Ectodermal cell (in vitro differentiated cells): ENCODE measurements at regions not wholly inside any gene's neighbourhood (a gene's known extent, or its start where the extent isn't known, plus 50 kb on each side); places are given as distances from the start of the nearest gene placed in this dataset.

ENCODE experiments used
- H3K27ac ChIP-seq: 2 replicates; pipeline ENCODE4 v1.7.0; 2013; ENCODE audit warnings: mild to moderate bottlenecking, low read depth, low read length; ENCODE audit not compliant: insufficient read depth, poor library complexity, severe bottlenecking
- H3K27me3 ChIP-seq: 2 replicates; pipeline ENCODE4 v1.7.0; 2013; ENCODE audit warnings: mild to moderate bottlenecking, low read length; ENCODE audit not compliant: insufficient read depth, control insufficient read depth, poor library complexity, severe bottlenecking
- H3K36me3 ChIP-seq: one replicate; pipeline ENCODE4 v1.7.0; 2013; ENCODE audit warnings: low read length; ENCODE audit not compliant: control insufficient read depth, insufficient read depth
- H3K4me1 ChIP-seq: one replicate; pipeline ENCODE4 v1.7.0; 2013; ENCODE audit warnings: low read length; ENCODE audit not compliant: control insufficient read depth, insufficient read depth
- H3K4me3 ChIP-seq: 2 replicates; pipeline ENCODE4 v1.7.0; 2013; ENCODE audit warnings: low read depth, low read length, control low read depth; ENCODE audit not compliant: insufficient read depth
- H3K9me3 ChIP-seq: 2 replicates; pipeline ENCODE4 v1.7.0; 2013; ENCODE audit warnings: mild to moderate bottlenecking, low read length, moderate library complexity; ENCODE audit not compliant: control insufficient read depth
- WGBS, 2 experiments: methylation state at CpG; one replicate each; pipeline ENCODE4 v1.1.7; 2013; ENCODE audit warnings: missing lambda C conversion rate in 2 of 2; 5-methylcytosine and 5-hydroxymethylcytosine counted together

DNA sequence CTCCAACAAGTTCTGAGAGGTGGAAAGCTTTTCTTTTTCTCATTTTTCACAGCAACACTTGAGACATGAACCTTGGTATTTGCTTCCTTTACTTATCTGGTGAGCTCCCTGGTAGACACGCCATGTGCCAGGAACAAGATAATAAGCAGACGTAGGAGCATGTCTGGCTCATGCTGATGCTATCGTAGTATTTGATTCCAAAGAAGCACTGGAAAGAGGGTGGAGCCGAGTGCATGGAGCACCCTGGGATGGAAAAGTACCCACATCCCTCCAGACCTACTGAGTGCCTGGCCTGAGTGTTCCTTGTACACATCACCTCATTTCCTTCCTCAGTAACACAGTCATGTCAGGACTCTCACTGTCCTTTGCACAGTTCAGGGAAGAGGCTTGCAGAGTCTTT is 231.0 kb downstream of the CBLN1 start:
- no peaks in the 10 kb centered on the region for H3K27me3 ChIP-seq
- no peaks in the 10 kb centered on the region for H3K36me3 ChIP-seq
- no peaks in the 10 kb centered on the region for H3K9me3 ChIP-seq
- no peak overlapping the region for H3K27ac ChIP-seq
- WGBS, 2 experiments: 92 to 95% methylated on average over 4 of the region's 4 CpGs
- no peak overlapping the region for H3K4me3 ChIP-seq
- H3K4me1 ChIP-seq: peaks cover 10% of the 10 kb centered on the region

DNA sequence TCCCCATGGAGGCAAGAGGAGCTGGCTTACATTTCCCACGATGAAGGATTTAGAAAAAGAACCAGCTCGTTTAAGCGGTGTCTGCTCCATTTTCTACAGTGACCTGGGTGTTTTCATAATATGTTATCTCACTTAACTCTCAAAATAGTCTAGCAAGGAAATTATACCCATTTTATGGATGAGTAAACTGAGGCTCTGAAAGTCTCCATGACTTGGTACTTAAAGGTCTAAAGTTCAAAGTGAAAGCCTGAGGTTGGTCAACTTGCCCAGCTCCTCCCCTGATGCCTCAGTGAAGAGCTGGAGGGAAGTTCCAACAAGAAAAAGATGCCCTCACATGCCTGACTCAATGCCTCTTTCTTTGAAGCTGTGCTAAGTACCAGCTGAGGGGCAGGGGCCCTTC is 232.0 kb downstream of the CBLN1 start:
- Histone ChIP-seq H3K4me1 (peaks cover 8% of the 10 kb centered on the region), H3K4me3 (no peak overlapping the region), H3K36me3 (no peaks in the 10 kb centered on the region), H3K9me3 (no peaks in the 10 kb centered on the region), H3K27ac (no peak overlapping the region), H3K27me3 (no peaks in the 10 kb centered on the region)
- WGBS, 2 experiments: 93 to 95% methylated on average over 3 of the region's 3 CpGs

DNA sequence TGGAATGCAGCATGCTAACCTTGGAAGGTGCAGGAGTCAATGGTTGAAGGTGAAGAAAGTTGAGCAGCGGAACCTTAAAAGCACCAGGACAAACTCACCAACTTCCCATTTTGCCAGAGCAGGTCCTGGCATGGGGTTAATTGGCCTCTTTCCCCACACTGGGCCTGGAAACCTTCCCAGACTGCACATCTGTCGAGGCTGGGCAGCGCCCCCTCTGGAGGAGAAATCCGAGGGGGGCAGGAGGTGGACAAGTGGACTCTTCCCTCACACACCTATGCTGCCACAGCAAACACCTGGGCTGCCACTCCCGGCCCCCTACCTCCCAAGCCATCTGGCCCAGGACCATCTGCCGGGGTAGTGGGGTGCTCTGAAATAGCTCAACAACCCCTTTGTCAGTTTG is 232.4 kb downstream of the CBLN1 start:
- Histone ChIP-seq H3K27me3 (no peaks in the 10 kb centered on the region), H3K27ac (no peak overlapping the region), H3K4me3 (no peak overlapping the region), H3K9me3 (no peaks in the 10 kb centered on the region), H3K36me3 (no peaks in the 10 kb centered on the region), H3K4me1 (peaks cover 8% of the 10 kb centered on the region)
- 92 to 93% methylated on average over 6 of the region's 6 CpGs for WGBS, 2 experiments

DNA sequence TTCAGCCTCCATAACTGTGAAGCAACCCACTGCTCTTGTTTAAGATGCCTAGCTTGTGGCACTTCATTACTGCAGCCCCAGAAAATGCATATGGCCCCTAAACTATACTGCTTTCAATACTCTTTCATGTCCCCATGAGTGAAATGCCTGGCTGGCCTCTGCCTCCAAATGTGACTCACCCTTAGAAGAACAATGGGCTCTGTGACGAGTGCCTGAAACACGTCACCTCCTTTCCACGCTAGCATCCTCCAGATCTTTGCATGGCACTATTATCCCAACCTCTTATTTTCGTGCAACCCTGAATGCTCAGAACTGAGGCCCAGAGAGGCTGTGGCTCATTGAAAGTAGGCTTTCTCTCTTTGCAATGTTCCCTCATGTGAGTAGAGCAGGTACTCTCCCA is 233.1 kb downstream of the CBLN1 start:
- Histone ChIP-seq H3K4me1 (peaks cover 8% of the 10 kb centered on the region), H3K27me3 (no peaks in the 10 kb centered on the region), H3K27ac (no peak overlapping the region), H3K36me3 (no peaks in the 10 kb centered on the region), H3K4me3 (no peak overlapping the region), H3K9me3 (no peaks in the 10 kb centered on the region)
- WGBS, 2 experiments: 83 to 86% methylated on average over 4 of the region's 4 CpGs

DNA sequence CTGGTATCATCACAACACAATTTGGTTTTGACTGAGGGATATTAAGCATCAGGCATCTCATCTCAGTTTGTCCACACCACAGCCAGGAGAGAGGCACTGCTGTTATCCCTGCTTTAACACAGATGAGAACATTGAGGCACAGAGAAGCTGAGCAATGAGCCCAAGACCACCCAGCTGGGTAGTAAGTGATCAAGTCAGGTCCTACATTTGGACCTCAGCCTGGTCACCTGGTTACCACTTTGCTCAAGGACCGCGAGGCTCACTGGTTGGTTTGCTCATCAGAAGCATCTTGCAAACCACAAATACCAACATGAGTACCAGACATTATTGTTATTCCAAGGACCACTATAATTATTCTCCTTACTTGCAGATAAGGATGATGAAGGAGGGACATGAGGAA is 245.5 kb downstream of the CBLN1 start:
- Histone ChIP-seq H3K27ac (no peak overlapping the region), H3K27me3 (no peaks in the 10 kb centered on the region), H3K4me1 (no peaks in the 10 kb centered on the region), H3K9me3 (no peaks in the 10 kb centered on the region), H3K36me3 (no peaks in the 10 kb centered on the region), H3K4me3 (no peak overlapping the region)
- WGBS, 2 experiments: 93 to 96% methylated on average over 2 of the region's 2 CpGs

DNA sequence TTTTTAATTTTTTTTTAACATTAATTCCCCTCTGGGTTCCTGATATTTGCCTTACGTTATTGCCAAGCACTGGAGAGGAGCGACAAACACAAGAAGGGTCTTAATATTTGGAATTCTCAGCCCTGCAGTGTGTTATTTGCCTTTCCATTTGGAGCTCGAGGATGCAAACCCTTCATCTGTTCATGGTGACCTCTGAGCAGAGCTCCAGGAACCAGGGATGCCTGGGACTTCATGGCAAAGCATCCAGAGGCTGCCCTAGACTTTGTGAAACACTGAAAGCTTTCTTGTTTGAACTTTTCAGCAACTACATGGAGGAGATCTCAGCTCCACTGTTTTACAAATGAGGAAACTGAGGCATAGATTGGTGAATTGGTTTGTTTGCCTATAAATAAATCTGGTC is 254.2 kb downstream of the CBLN1 start:
- WGBS, 2 experiments: 88 to 93% methylated on average over 3 of the region's 3 CpGs
- no peak overlapping the region for H3K4me3 ChIP-seq
- H3K27me3 ChIP-seq: no peaks in the 10 kb centered on the region
- no peaks in the 10 kb centered on the region for H3K36me3 ChIP-seq
- peaks cover 13% of the 10 kb centered on the region for H3K4me1 ChIP-seq
- no peaks in the 10 kb centered on the region for H3K9me3 ChIP-seq
- no peak overlapping the region for H3K27ac ChIP-seq

DNA sequence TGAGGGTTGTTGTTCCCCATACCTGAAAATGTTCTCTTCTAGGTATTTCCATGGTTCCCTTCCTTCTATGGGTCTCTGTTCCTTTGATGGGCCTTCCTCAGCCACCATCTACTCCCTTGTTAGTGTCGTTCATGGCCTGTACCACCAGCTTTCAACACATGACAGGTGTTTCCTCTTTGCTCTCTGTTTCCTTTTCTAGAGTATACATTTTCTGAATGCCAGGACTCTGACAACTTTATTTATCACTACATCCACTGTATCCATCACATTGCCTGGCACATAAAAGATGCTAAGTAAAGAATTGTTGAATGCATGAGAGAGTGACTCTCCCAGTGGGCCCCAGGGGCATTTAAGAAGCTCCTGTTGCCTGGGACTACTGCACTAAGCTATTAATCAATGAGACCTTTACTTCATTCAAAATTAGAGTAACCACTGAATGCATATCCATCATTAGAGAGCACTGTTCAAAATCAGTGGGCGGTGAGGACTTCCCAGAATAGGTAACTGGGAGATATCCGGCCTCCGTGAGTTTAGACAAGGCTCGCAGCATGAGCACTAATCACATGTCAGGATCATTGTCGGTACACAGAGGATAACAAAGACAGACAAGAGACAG is 255.0 kb downstream of the CBLN1 start:
- no peak overlapping the region for H3K27ac ChIP-seq
- H3K4me3 ChIP-seq: no peak overlapping the region
- peaks cover 14% of the 10 kb centered on the region for H3K4me1 ChIP-seq
- H3K27me3 ChIP-seq: no peaks in the 10 kb centered on the region
- WGBS, 2 experiments: 90 to 95% methylated on average over 6 of the region's 6 CpGs
- H3K9me3 ChIP-seq: no peaks in the 10 kb centered on the region
- no peaks in the 10 kb centered on the region for H3K36me3 ChIP-seq

DNA sequence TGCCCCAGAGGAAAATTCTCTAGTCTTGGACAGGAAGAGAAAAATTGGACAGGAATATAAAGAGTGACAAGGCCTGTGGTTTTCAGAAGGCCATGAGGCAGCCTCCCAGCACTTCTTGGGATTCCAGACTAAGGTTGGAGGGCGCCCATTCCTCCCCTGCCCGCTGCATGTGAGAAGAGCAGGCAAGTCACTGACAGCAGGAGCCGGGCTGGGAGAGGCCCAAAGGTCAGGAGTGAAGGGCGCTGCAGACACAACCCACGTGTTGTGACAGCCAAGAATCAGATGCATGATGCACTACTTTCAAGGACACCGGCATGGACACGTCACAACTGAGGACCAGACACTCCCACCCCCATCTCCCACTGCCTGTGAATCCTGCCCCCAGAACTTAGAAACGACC is 256.7 kb downstream of the CBLN1 start:
- H3K4me1 ChIP-seq: peaks cover 22% of the 10 kb centered on the region
- H3K27ac ChIP-seq: no peak overlapping the region
- no peak overlapping the region for H3K4me3 ChIP-seq
- 89 to 93% methylated on average over 7 to 8 of the region's 8 CpGs for whole genome bisulfite sequencing, 2 experiments
- H3K27me3 ChIP-seq: no peaks in the 10 kb centered on the region
- no peaks in the 10 kb centered on the region for H3K9me3 ChIP-seq
- no peaks in the 10 kb centered on the region for H3K36me3 ChIP-seq

DNA sequence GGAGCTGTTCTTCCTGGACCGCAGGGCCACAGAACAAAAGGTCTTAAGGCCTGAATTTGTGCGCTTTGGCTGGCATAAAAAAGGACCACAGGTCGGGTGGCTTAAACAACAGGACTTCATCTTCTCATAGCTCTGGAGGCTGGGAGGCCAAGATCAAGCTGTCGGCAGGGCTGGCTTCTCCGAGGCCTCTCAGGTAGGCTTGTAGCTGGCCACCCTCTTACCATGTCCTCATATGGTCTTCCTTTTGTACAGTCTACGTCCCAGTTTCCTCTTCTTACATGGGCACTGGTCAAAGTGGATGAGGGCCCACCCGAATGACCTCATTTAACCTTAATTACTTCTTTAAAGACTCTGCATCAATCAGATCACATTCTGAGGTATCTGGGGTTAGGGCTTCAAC is 257.6 kb downstream of the CBLN1 start:
- Histone ChIP-seq H3K4me1 (peaks cover 21% of the 10 kb centered on the region), H3K9me3 (no peaks in the 10 kb centered on the region), H3K4me3 (no peak overlapping the region), H3K36me3 (no peaks in the 10 kb centered on the region), H3K27me3 (no peaks in the 10 kb centered on the region), H3K27ac (no peak overlapping the region)
- 91 to 93% methylated on average over 7 of the region's 7 CpGs for WGBS, 2 experiments

DNA sequence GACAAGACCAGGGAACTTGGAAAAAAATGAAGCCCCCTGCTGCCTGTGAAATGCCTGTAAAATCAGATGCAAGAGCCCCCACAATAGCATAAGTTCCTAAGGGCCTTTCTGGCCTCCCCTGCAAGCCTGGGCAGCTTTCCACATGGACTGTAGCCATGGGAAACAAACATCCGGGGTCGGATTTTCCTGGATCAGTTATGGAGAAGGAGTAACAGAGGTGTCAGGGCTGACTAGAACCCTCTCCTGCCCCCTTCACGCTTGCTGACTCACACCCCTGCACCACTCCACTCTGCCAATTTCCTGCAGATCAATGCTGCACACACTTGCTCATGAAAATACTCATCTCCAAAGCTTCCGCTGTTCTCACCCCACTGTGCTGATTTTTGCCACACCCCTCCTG is 258.6 kb downstream of the CBLN1 start:
- Histone ChIP-seq H3K4me3 (no peak overlapping the region), H3K27me3 (no peaks in the 10 kb centered on the region), H3K4me1 (peaks cover 18% of the 10 kb centered on the region), H3K36me3 (no peaks in the 10 kb centered on the region), H3K9me3 (no peaks in the 10 kb centered on the region), H3K27ac (no peak overlapping the region)
- 71 to 83% methylated on average over 4 of the region's 4 CpGs for WGBS, 2 experiments
